GM12875 (cell line): ENCODE measurements at regions not wholly inside any gene's neighbourhood (a gene's known extent, or its start where the extent isn't known, plus 50 kb on each side); places are given as distances from the start of the nearest gene placed in this dataset.

ENCODE experiments used
- H3K4me3 ChIP-seq: one replicate; pipeline ENCODE4 v1.5.1; 2011; ENCODE audit warnings: low read depth, low read length, control low read depth
- CTCF ChIP-seq: IDR thresholded peaks from 2 replicates; pipeline ENCODE4 v1.5.1; 2011; ENCODE audit warnings: low read depth, mild to moderate bottlenecking, control low read depth, inconsistent platforms, low read length, moderate library complexity, borderline replicate concordance; ENCODE audit not compliant: insufficient read depth

GRCh38 chr5:6059137-6059800 is 319.1 kb downstream of the MED10 start:
- TF ChIP-seq CTCF, result no peak

DNA sequence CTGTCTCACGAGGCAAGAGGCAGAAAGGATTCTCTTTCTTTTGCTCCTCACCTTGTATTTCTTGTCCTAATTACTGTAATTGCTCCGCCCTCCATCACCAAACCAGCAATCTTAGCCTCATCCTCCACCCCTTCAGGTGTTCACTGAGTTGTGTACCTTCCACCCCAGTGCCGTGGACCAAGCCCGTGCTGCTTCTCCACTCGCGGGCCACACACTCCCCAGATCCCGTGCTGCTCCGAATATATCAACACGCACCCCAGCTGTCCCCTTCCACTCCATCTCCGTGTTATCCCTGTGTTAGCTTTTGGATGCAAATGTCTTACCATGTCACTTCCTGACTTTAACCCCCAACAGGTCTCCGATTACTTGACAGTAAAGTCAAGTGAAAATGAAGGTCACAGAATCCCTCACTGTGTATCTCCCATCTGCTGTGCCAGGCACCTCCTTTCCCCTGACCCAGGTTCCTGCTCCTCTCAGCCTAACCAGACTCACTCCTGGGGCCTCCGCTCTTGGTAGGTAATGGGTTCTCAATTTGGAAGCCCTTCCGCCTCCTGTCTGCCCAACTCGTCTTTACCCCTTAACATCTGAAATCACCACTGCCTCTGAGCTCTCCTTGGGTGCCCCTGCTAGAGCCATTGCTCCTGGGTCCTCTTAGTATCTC is 320.2 kb downstream of the MED10 start:
- TF ChIP-seq CTCF, result no peak
- H3K4me3 ChIP-seq, result no peak overlapping the region

More at GRCh38 chr5:6059137-6059800, 319.1 kb downstream of the MED10 start:
- H3K4me3 ChIP-seq, result no peak overlapping the region

DNA sequence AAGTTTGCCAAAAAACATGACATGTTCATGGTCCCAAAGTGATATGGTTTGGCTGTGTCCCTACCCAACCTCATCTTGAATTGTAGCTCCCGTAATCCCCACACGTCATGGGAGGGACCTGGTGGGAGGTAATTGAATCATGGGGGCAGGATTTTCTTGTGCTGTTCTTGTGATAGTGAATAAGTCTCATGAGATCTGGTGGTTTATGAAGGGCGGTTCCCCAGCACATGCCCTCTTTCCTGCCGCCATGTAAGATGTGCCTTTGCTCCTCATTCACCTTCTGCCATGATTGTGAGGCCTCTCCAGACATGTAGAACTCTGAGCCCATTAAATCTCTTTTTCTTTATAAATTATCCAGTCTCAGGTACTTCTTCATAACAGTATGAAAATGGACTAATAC is 322.1 kb downstream of the MED10 start:
- no peak overlapping the region for H3K4me3 ChIP-seq
- no peak for TF ChIP-seq CTCF

DNA sequence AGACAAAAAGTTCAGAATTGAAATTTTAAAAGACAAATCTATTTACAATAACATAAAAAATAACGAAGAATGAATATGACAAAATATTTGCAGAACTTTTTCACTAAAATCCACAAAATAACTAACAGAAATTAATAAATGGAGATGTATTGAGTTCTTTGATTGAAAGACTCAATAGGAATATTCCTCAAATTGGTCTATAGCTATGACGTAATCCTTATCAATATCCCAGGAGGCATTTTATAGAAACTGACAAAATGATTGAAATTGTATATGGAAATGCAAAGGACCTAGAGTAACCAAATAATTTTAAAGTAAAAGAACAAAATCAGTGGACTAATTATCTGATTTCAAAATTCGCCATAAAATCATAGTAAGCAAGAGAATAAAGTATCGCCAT is 328.7 kb downstream of the MED10 start:
- H3K4me3 ChIP-seq, result no peak overlapping the region
- no peak for TF ChIP-seq CTCF

GRCh38 chr5:6048746-6049145 is 329.6 kb downstream of the MED10 start:
- H3K4me3 ChIP-seq, result no peak overlapping the region
- no peak for TF ChIP-seq CTCF

DNA sequence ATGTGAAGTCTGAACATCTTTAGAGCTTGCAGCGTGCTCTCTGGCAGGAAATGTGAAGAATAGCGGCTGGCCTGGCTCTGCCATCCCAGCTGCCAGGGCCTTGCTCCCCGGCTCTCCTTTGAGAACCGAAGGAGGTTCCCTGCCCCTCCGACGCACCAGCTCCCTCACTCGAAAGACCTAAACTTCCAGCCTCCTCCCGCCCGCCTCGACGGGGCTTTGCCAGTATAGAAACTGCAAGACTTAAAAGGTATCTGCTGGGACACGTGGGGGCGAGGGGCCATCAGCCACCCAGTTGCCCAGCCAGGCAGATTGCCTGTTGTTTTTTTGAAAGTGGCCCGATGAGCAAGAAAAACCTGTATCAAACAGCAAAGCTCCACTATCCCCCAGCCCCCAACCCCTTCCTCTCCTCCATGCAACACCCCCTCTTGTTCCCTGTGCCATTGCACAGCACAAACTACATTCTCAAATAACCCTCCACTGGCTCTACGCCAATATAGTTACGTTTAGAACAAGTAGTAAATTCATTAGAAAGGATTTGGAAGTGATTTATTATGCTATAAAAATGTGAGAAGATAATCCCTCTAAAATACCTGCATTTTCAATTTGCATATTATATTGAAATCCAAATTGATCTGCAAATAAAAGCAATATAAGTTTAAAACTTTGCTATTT is 331.9 kb downstream of the MED10 start:
- TF ChIP-seq CTCF, result no peak

More for the DNA sequence above, 331.9 kb downstream of the MED10 start:
- H3K4me3 ChIP-seq, result no peak overlapping the region
